ENCODE measurements at regions not wholly inside any gene's neighbourhood (a gene's known extent, or its start where the extent isn't known, plus 50 kb on each side); places are given as distances from the start of the nearest gene placed in this dataset.
"Not testable (repeated sequence)": the region's sequence is repeated elsewhere in the genome, so short reads cannot be mapped to it uniquely, and the experiment has no call there.

DNA sequence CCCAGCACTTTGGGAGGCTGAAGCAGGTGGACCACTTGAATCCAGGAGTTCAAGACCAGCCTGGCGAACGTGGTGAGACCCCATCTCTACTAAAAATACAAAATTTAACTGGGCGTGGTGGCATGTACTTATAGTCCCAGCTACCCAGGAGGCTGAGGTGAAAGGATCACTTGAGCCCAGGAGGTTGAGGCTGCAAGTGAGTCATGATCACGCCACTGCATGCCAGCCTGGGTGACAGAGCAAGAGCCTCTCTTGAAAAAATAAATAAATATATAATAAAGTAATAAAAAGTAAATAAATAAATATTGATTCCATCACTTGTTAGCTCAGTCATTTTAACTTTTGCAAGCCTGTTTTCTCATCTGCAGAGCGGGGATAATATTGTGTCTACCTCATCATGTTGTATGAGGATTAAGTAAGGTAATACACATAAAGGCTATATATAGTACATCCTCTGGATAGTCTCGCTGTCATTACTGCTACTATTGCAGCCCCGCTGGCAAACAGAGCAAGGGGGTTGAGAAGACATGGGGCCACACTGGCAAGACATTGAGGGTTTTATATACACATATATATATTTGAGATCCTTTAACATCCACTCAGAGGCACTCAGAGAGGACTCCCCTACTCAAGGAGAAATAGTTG, 210.9 kb downstream of the C9orf152 start:
- no peak overlapping the region for H3K4ac ChIP-seq (ENCODE audit: low read depth in 1 of 2, low read length in 2 of 2)
- no peak overlapping the region for H2BK12ac ChIP-seq (ENCODE audit: low read length in 2 of 2)
- H3K4me2 ChIP-seq (ENCODE audit: low read length, poor library complexity, severe bottlenecking): no peak overlapping the region
- H3K9ac ChIP-seq (ENCODE audit: low read length): no peak overlapping the region
- no peak overlapping the region for H2AK5ac ChIP-seq (ENCODE audit: low read length, severe bottlenecking)
- H3K27ac ChIP-seq (ENCODE audit: low read length, poor library complexity, severe bottlenecking): no peak overlapping the region
- no peak overlapping the region for H2AFZ ChIP-seq (ENCODE audit: low read depth, low read length)
- H3K4me3 ChIP-seq (ENCODE audit: insufficient read depth in 1 of 2, low read depth in 1 of 2, low read length in 2 of 2): no peak overlapping the region
- no peak for DNase-seq
- no peak overlapping the region for H2BK15ac ChIP-seq (ENCODE audit: low read depth, poor library complexity, severe bottlenecking)
- H3K27me3 ChIP-seq (ENCODE audit: control insufficient read depth in 1 of 2, insufficient read depth in 1 of 2, low read length in 2 of 2): no peaks in the 10 kb centered on the region
- H4K8ac ChIP-seq (ENCODE audit: low read length): no peak overlapping the region
- no peak overlapping the region for H2BK5ac ChIP-seq (ENCODE audit: low read depth, low read length, poor library complexity, severe bottlenecking)
- peaks cover 7 to 11% of the 10 kb centered on the region in 2 experiments for H3K36me3 ChIP-seq (ENCODE audit: control insufficient read depth in 1 of 2, insufficient read depth in 2 of 2, low read depth in 1 of 2, low read length in 2 of 2)
- no peak overlapping the region for H4K91ac ChIP-seq (ENCODE audit: low read length)
- H3K18ac ChIP-seq (ENCODE audit: low read depth in 1 of 2, low read length in 2 of 2): no peak overlapping the region
- no peak overlapping the region for H2BK120ac ChIP-seq (ENCODE audit: low read depth, low read length)
- peaks cover 9% of the 10 kb centered on the region for H3K4me1 ChIP-seq (ENCODE audit: control insufficient read depth, insufficient read depth, low read depth, low read length)
- 86% methylated on average over 3 of the region's 7 CpGs for WGBS
- H3K9me3 ChIP-seq (ENCODE audit: control insufficient read depth, low read length): no peaks in the 10 kb centered on the region
- H3K14ac ChIP-seq (ENCODE audit: low read length in 2 of 2): no peak overlapping the region
- no peak overlapping the region for H3K23ac ChIP-seq (ENCODE audit: low read length in 2 of 2)
- peaks cover 2% of the 10 kb centered on the region for H3K79me1 ChIP-seq (replicated peaks; ENCODE audit: low read length, poor library complexity, severe bottlenecking)

- Histone ChIP-seq H3K9me3 (ENCODE audit: control insufficient read depth, low read length) (no peaks in the 10 kb centered on the region), H3K36me3 (ENCODE audit: control insufficient read depth in 1 of 2, insufficient read depth in 2 of 2, low read depth in 1 of 2, low read length in 2 of 2) (peaks cover 7 to 11% of the 10 kb centered on the region in 2 experiments), H4K91ac (ENCODE audit: low read length) (no peak overlapping the region), H3K27me3 (ENCODE audit: control insufficient read depth in 1 of 2, insufficient read depth in 1 of 2, low read length in 2 of 2) (no peaks in the 10 kb centered on the region), H3K4me2 (ENCODE audit: low read length, poor library complexity, severe bottlenecking) (no peak overlapping the region), H3K4me1 (ENCODE audit: control insufficient read depth, insufficient read depth, low read depth, low read length) (peaks cover 9% of the 10 kb centered on the region), H3K23ac (ENCODE audit: low read length in 2 of 2) (no peak overlapping the region), H2AFZ (ENCODE audit: low read depth, low read length) (no peak overlapping the region), H2BK12ac (ENCODE audit: low read length in 2 of 2) (no peak overlapping the region), H3K4me3 (ENCODE audit: insufficient read depth in 1 of 2, low read depth in 1 of 2, low read length in 2 of 2) (no peak overlapping the region), H3K4ac (ENCODE audit: low read depth in 1 of 2, low read length in 2 of 2) (no peak overlapping the region), H3K9ac (ENCODE audit: low read length) (no peak overlapping the region), H3K79me1 (replicated peaks; ENCODE audit: low read length, poor library complexity, severe bottlenecking) (peaks cover 2% of the 10 kb centered on the region), H2BK5ac (ENCODE audit: low read depth, low read length, poor library complexity, severe bottlenecking) (no peak overlapping the region), H3K27ac (ENCODE audit: low read length, poor library complexity, severe bottlenecking) (no peak overlapping the region), H2AK5ac (ENCODE audit: low read length, severe bottlenecking) (no peak overlapping the region), H3K14ac (ENCODE audit: low read length in 2 of 2) (no peak overlapping the region), H2BK15ac (ENCODE audit: low read depth, poor library complexity, severe bottlenecking) (no peak overlapping the region), H3K18ac (ENCODE audit: low read depth in 1 of 2, low read length in 2 of 2) (no peak overlapping the region), H4K8ac (ENCODE audit: low read length) (no peak overlapping the region), H2BK120ac (ENCODE audit: low read depth, low read length) (no peak overlapping the region)
- DNase-seq: no peak
- WGBS: 62% methylated on average over 4 of the region's 4 CpGs
These were observed 210.3 kb downstream of the C9orf152 start for GRCh38 chr9:109997682-109998081.

DNA sequence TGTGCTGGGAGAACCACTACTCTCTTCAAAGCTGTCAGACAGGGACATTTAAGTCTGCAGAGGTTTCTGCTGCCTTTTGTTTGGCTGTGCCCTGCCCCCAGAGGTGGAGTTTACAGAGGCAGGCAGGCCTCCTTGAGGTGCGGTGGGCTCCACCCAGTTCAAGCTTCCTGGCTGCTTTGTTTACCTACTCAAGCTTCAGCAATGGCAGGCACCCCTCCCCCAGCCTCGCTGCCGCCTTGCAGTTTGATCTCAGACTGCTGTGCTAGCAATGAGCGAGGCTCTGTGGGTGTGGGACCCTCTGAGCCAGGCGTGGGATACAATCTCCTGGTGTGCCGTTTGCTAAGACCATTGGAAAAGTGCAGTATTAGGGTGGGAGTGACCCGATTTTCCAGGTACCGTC, 202.4 kb downstream of the C9orf152 start:
- H3K18ac ChIP-seq (ENCODE audit: low read depth in 1 of 2, low read length in 2 of 2); H3K4ac ChIP-seq (ENCODE audit: low read depth in 1 of 2, low read length in 2 of 2); H2BK12ac ChIP-seq (ENCODE audit: low read length in 2 of 2); H3K9me3 ChIP-seq (ENCODE audit: control insufficient read depth, low read length); H2BK15ac ChIP-seq (ENCODE audit: low read depth, poor library complexity, severe bottlenecking); H2AK5ac ChIP-seq (ENCODE audit: low read length, severe bottlenecking); H3K14ac ChIP-seq (ENCODE audit: low read length in 2 of 2); H3K4me3 ChIP-seq (ENCODE audit: insufficient read depth in 1 of 2, low read depth in 1 of 2, low read length in 2 of 2); H3K79me1 ChIP-seq (replicated peaks; ENCODE audit: low read length, poor library complexity, severe bottlenecking); H3K9ac ChIP-seq (ENCODE audit: low read length); DNase-seq; H3K4me2 ChIP-seq (ENCODE audit: low read length, poor library complexity, severe bottlenecking); H2BK120ac ChIP-seq (ENCODE audit: low read depth, low read length); H3K23ac ChIP-seq (ENCODE audit: low read length in 2 of 2); H4K8ac ChIP-seq (ENCODE audit: low read length); H3K36me3 ChIP-seq (ENCODE audit: control insufficient read depth in 1 of 2, insufficient read depth in 2 of 2, low read depth in 1 of 2, low read length in 2 of 2); H3K27me3 ChIP-seq (ENCODE audit: control insufficient read depth in 1 of 2, insufficient read depth in 1 of 2, low read length in 2 of 2); H4K91ac ChIP-seq (ENCODE audit: low read length); H2AFZ ChIP-seq (ENCODE audit: low read depth, low read length); H2BK5ac ChIP-seq (ENCODE audit: low read depth, low read length, poor library complexity, severe bottlenecking); H3K4me1 ChIP-seq (ENCODE audit: control insufficient read depth, insufficient read depth, low read depth, low read length); H3K27ac ChIP-seq (ENCODE audit: low read length, poor library complexity, severe bottlenecking): not testable (repeated sequence)
- WGBS: 92% methylated on average over 7 of the region's 8 CpGs

DNA sequence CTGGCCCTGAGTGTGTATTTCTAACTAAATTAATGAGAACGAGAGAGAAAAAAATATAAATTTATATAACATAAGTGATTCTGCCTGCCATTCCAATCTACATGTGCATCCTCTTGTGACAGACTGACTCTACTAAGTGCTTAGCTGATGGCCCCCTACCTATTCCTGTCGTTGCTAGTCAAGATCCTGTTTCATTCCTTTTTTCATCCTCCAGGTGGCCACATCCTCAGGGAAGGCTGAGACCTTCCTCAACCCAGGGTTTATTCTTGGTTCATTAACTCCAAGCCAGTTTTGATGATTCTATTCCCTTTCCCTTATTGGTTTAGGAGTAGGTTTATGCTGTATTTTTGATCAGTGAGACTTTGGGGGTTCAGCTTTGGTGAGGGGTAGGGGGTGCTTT, 201.3 kb downstream of the C9orf152 start:
- no peak overlapping the region for H3K27ac ChIP-seq (ENCODE audit: low read length, poor library complexity, severe bottlenecking)
- no peak overlapping the region for H2BK120ac ChIP-seq (ENCODE audit: low read depth, low read length)
- no peak overlapping the region for H3K23ac ChIP-seq (ENCODE audit: low read length in 2 of 2)
- no peak for DNase-seq
- no peak overlapping the region for H2BK5ac ChIP-seq (ENCODE audit: low read depth, low read length, poor library complexity, severe bottlenecking)
- no peaks in the 10 kb centered on the region for H3K36me3 ChIP-seq (ENCODE audit: control insufficient read depth in 1 of 2, insufficient read depth in 2 of 2, low read depth in 1 of 2, low read length in 2 of 2)
- H3K27me3 ChIP-seq (ENCODE audit: control insufficient read depth in 1 of 2, insufficient read depth in 1 of 2, low read length in 2 of 2): no peaks in the 10 kb centered on the region
- no peak overlapping the region for H2BK15ac ChIP-seq (ENCODE audit: low read depth, poor library complexity, severe bottlenecking)
- no peak overlapping the region for H3K4me2 ChIP-seq (ENCODE audit: low read length, poor library complexity, severe bottlenecking)
- H3K18ac ChIP-seq (ENCODE audit: low read depth in 1 of 2, low read length in 2 of 2): no peak overlapping the region
- H3K4me3 ChIP-seq (ENCODE audit: insufficient read depth in 1 of 2, low read depth in 1 of 2, low read length in 2 of 2): no peak overlapping the region
- H3K14ac ChIP-seq (ENCODE audit: low read length in 2 of 2): no peak overlapping the region
- no peak overlapping the region for H2BK12ac ChIP-seq (ENCODE audit: low read length in 2 of 2)
- H4K8ac ChIP-seq (ENCODE audit: low read length): no peak overlapping the region
- H3K9ac ChIP-seq (ENCODE audit: low read length): no peak overlapping the region
- peaks cover 2% of the 10 kb centered on the region for H3K79me1 ChIP-seq (replicated peaks; ENCODE audit: low read length, poor library complexity, severe bottlenecking)
- H4K91ac ChIP-seq (ENCODE audit: low read length): no peak overlapping the region
- H3K9me3 ChIP-seq (ENCODE audit: control insufficient read depth, low read length): no peaks in the 10 kb centered on the region
- no peaks in the 10 kb centered on the region for H3K4me1 ChIP-seq (ENCODE audit: control insufficient read depth, insufficient read depth, low read depth, low read length)
- H3K4ac ChIP-seq (ENCODE audit: low read depth in 1 of 2, low read length in 2 of 2): no peak overlapping the region
- 69% methylated on average over 1 of the region's 2 CpGs for WGBS
- H2AK5ac ChIP-seq (ENCODE audit: low read length, severe bottlenecking): no peak overlapping the region
- H2AFZ ChIP-seq (ENCODE audit: low read depth, low read length): no peak overlapping the region
